Nephron (organoid): ENCODE measurements at regions not wholly inside any gene's neighbourhood (a gene's known extent, or its start where the extent isn't known, plus 50 kb on each side); places are given as distances from the start of the nearest gene placed in this dataset.

Source experiments
- H3K27ac Mint-ChIP-seq, 3 experiments: 2 replicates each; pipeline ENCODE4 v1.8.0; 2020; ENCODE audit warnings: mixed read lengths in 3 of 3, mild to moderate bottlenecking in 2 of 3, moderate library complexity in 1 of 3
- H3K27me3 Mint-ChIP-seq: 2 replicates; pipeline ENCODE4 v1.8.0; 2021; ENCODE audit warnings: low read depth, mild to moderate bottlenecking, moderate library complexity, mixed read lengths
- H3K36me3 Mint-ChIP-seq: 2 replicates; pipeline ENCODE4 v1.8.0; 2020; ENCODE audit warnings: low read depth, mixed read lengths
- H3K4me1 Mint-ChIP-seq: 2 replicates; pipeline ENCODE4 v1.8.0; 2020; ENCODE audit warnings: mixed read lengths
- H3K4me3 Mint-ChIP-seq, 3 experiments: 2 replicates each; pipeline ENCODE4 v1.8.0; 2020; ENCODE audit warnings: mild to moderate bottlenecking in 3 of 3, mixed read lengths in 3 of 3, moderate library complexity in 2 of 3
- H3K9me3 Mint-ChIP-seq: 2 replicates; pipeline ENCODE4 v1.8.0; 2020; ENCODE audit warnings: mixed read lengths
- CTCF ChIP-seq, 3 experiments: fragments of 200-600 bp; sonication (generic); IDR thresholded peaks; one replicate each; pipeline ENCODE4 v1.5.0; 2021; ENCODE audit warnings: antibody characterized with exemption in 3 of 3; ENCODE audit not compliant: unreplicated experiment in 3 of 3

GRCh38 chr1:115188680-115189395 is 99.5 kb upstream of the TSPAN2 start:
- Mint-ChIP-seq H3K27me3 (peaks cover 9% of the 10 kb centered on the region), H3K36me3 (no peaks in the 10 kb centered on the region)

GRCh38 chr1:115186711-115187265 is 97.5 kb upstream of the TSPAN2 start:
- Mint-ChIP-seq H3K4me3 (no peak overlapping the region), H3K27me3 (peaks cover 8% of the 10 kb centered on the region), H3K4me1 (peaks cover 52% of the 10 kb centered on the region), H3K9me3 (no peaks in the 10 kb centered on the region), H3K27ac (peak overlapping the region in 1 of 3 experiments; percentile 27), H3K36me3 (no peaks in the 10 kb centered on the region)
- TF ChIP-seq CTCF (IDR thresholded peaks at IDR 0.05; ENCODE audit: unreplicated experiment in 3 of 3): no peak

More at GRCh38 chr1:115188680-115189395, 99.5 kb upstream of the TSPAN2 start:
- Mint-ChIP-seq H3K9me3 (no peaks in the 10 kb centered on the region), H3K4me3 (no peak overlapping the region), H3K27ac (peak overlapping the region in 2 of 3 experiments; percentile 2 to 37), H3K4me1 (peaks cover 46% of the 10 kb centered on the region)
- TF ChIP-seq CTCF (IDR thresholded peaks at IDR 0.05; ENCODE audit: unreplicated experiment in 3 of 3): no peak

- H3K27ac Mint-ChIP-seq: peak overlapping the region in 1 of 3 experiments; percentile 85
- no peak for TF ChIP-seq CTCF (IDR thresholded peaks at IDR 0.05; ENCODE audit: unreplicated experiment in 3 of 3)
- no peak overlapping the region for H3K4me3 Mint-ChIP-seq
- no peaks in the 10 kb centered on the region for H3K9me3 Mint-ChIP-seq
- peaks cover 8% of the 10 kb centered on the region for H3K27me3 Mint-ChIP-seq
- no peaks in the 10 kb centered on the region for H3K36me3 Mint-ChIP-seq
- peaks cover 51% of the 10 kb centered on the region for H3K4me1 Mint-ChIP-seq
Measured at GRCh38 chr1:115185336-115185735, 96.0 kb upstream of the TSPAN2 start.

- TF ChIP-seq CTCF (IDR thresholded peaks at IDR 0.05; ENCODE audit: unreplicated experiment in 3 of 3): no peak
- Mint-ChIP-seq H3K9me3 (no peaks in the 10 kb centered on the region), H3K36me3 (no peaks in the 10 kb centered on the region), H3K4me1 (peaks cover 50% of the 10 kb centered on the region), H3K27ac (peak overlapping the region in 1 of 3 experiments; percentile 85), H3K27me3 (peaks cover 11% of the 10 kb centered on the region), H3K4me3 (no peak overlapping the region)
Measured at GRCh38 chr1:115184951-115185331, 95.6 kb upstream of the TSPAN2 start.

- Mint-ChIP-seq H3K36me3 (no peaks in the 10 kb centered on the region), H3K27me3 (peaks cover 13% of the 10 kb centered on the region), H3K4me1 (peaks cover 47% of the 10 kb centered on the region), H3K4me3 (no peak overlapping the region), H3K9me3 (no peaks in the 10 kb centered on the region), H3K27ac (peak overlapping the region; percentile 63 to 85 (median 68))
- TF ChIP-seq CTCF (IDR thresholded peaks at IDR 0.05; ENCODE audit: unreplicated experiment in 3 of 3): peak in 1 of 3 experiments; percentile 11
Measured at GRCh38 chr1:115184260-115184950, 95.1 kb upstream of the TSPAN2 start.
